ENCODE measurements at regions not wholly inside any gene's neighbourhood (a gene's known extent, or its start where the extent isn't known, plus 50 kb on each side); places are given as distances from the start of the nearest gene placed in this dataset.

GRCh38 chr6:81613606-81614005, 138.9 kb downstream of the TENT5A start:
- no peaks in the 10 kb centered on the region for H3K36me3 ChIP-seq (ENCODE audit: insufficient read depth)
- no peaks in the 10 kb centered on the region for H3K36me3 Mint-ChIP-seq (ENCODE audit: low read depth)
- H3K4me3 ChIP-seq, result no peak overlapping the region
- no peaks in the 10 kb centered on the region for H3K9me2 ChIP-seq (ENCODE audit: insufficient read depth)
- no peaks in the 10 kb centered on the region for H3K9me3 Mint-ChIP-seq
- no peak for ATAC-seq
- H2AFZ ChIP-seq, result no peak overlapping the region
- H3K27ac Mint-ChIP-seq, result no peak overlapping the region
- H3K79me2 ChIP-seq (replicated peaks; ENCODE audit: insufficient read depth), result no peaks in the 10 kb centered on the region
- no peak overlapping the region for H3K4me2 ChIP-seq
- DNase-seq (ENCODE audit: low spot score), result no peak
- no peaks in the 10 kb centered on the region for H3K27me3 Mint-ChIP-seq (ENCODE audit: insufficient read depth, low read depth, poor library complexity)
- peaks cover 9% of the 10 kb centered on the region; the same call in 1 of the 2 replicates for H3K4me1 ChIP-seq (ENCODE audit: insufficient read depth)
- no peak overlapping the region for H3K4me3 Mint-ChIP-seq
- H4K20me1 ChIP-seq (replicated peaks; ENCODE audit: insufficient read depth), result no peaks in the 10 kb centered on the region
- peaks cover 10% of the 10 kb centered on the region; the same call in 2 of the 3 replicates for H3K4me1 Mint-ChIP-seq
- TF ChIP-seq CREB1 (CRISPR knock-in tag; IDR thresholded peaks at IDR 0.05; ENCODE audit: low read depth) (no peak), JUNB (IDR thresholded peaks at IDR 0.05; ENCODE audit: unreplicated experiment) (no peak), EZH2phosphoT487 (IDR thresholded peaks at IDR 0.05; ENCODE audit: unreplicated experiment) (no peak), POLR2AphosphoS5 (IDR thresholded peaks at IDR 0.05; ENCODE audit: low read depth) (no peak), ZNF462 (CRISPR knock-in tag; IDR thresholded peaks at IDR 0.05) (no peak), ZNF331 (CRISPR knock-in tag; IDR thresholded peaks at IDR 0.05; ENCODE audit: low read depth) (no peak), REST (IDR thresholded peaks at IDR 0.05; ENCODE audit: unreplicated experiment) (no peak), NANOG (IDR thresholded peaks at IDR 0.05; ENCODE audit: borderline replicate concordance) (no peak), EZH2 (IDR thresholded peaks at IDR 0.05; ENCODE audit: low read depth, unreplicated experiment) (no peak)
- no peaks in the 10 kb centered on the region for H3F3A ChIP-seq (replicated peaks; ENCODE audit: low read depth)
- H3K27ac ChIP-seq (ENCODE audit: low read depth), result no peak overlapping the region
- H3K27me3 ChIP-seq (ENCODE audit: insufficient read depth), result no peaks in the 10 kb centered on the region

Measured in GM23338 (cell line).